AG08396 (cell line): ENCODE measurements at regions not wholly inside any gene's neighbourhood (a gene's known extent, or its start where the extent isn't known, plus 50 kb on each side); places are given as distances from the start of the nearest gene placed in this dataset.
"Not testable (repeated sequence)": the region's sequence is repeated elsewhere in the genome, so short reads cannot be mapped to it uniquely, and the experiment has no call there.

Source experiments
- DNase-seq: peaks from one replicate; pipeline ENCODE4 v3.0.0; 2012; ENCODE audit warnings: low spot score, mixed read lengths

DNA sequence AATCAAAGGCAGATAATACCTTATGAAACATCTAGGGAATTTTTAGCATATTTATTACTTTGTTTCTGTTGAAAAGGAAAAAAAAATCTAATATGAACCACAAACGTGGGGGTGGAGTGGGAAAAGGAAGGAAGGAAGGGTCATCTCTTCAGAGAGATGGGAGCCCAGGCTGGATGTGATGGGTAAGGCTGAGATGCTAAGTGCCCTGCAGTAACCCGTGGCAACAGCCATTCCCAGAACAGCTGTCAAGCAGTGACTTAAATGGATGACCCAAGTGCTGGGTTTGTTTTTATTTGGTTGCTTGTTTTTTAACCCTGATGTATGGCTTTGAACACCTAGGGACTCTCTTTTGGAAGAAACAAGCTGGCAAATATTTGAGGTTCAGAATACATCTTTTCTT lies 50.7 kb upstream of the KLF7 start:
- no peak for DNase-seq

DNA sequence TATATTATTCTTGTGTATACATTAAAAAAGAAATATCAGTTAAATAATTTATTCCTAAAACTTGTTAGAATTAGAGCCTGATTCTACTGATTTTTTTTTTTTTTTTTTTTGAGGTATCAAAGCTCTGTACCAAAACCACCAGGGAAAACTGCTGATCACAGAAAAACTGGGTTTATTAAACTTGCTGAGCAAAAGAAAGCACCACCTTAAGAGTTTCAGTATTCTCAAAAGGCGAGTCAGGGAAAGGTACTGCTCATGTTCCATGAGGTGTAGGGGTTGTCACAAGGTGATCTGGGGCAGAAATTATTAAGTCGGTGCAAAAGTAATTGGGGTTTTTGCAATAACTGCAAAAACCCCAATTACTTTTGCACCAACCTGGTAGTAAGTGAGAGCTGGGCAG lies 51.7 kb upstream of the KLF7 start:
- DNase-seq, result no peak

DNA sequence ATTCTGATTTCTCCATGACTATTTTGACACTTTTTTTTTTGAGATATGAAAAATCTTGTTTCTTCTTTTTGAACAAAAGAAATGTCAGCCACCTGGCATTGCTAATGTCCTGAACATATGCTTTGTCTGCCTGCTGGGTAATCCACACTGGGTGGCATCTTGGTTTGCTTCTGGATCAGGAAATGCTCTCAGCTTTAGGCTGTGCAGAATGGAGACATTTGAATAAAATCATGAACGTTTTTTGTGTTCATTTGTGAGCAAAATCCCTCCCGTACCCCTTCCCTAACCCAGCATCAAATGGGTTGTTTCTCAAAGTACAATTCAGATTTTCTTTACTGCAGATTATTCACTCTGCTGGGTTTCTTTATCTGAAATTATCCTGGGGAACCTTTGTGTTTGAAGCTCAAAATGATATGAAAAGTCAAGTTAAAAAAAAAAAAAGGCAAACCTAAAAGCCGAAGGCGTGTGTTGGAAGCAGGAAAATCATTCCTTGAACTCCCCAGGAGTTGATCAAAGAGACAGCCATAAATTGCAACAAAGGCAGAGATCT lies 53.4 kb upstream of the KLF7 start:
- no peak for DNase-seq

DNA sequence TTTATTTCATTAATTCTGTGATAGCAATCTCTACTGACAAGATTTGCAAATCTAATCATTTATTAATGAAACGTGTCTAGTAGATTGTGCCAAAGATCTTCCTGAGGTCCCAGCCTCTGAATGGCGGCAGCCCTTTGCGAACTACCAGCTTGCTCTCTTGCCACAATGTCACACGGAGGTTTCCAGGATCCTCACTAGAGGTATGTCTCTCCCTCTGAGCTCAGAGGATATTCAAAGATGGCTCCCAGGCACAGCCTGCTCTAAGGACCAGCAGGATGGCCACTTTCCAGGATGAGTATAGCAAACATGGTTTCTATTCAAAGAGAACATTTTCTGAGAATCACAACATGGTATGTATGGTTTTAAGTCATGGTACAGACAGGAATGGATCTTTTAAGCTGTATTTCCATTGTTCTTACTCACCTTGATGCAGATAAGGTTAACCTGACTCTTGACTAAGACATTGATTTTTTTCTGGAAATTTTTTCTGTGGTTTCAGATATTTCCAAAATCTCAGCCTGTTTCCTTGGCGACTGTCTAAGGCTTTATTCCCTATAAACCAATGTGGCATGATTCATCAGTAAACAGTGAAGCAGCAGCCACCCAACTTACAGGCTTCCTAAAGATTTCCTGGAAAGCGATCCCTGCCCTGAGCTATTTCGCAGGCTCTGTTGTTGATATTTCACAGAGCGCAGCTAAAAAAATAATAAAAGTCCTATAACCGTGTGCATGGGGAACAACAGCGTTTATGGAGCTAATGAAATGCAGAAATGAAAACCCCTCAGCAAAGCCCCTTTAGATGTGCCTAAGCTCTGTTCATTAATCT lies 54.1 kb upstream of the KLF7 start:
- DNase-seq, result peak; percentile 38

GRCh38 chr2:207221731-207222130 lies 56.0 kb upstream of the KLF7 start:
- no peak for DNase-seq

GRCh38 chr2:207223051-207223450 lies 57.3 kb upstream of the KLF7 start:
- peak; percentile 18 for DNase-seq

DNA sequence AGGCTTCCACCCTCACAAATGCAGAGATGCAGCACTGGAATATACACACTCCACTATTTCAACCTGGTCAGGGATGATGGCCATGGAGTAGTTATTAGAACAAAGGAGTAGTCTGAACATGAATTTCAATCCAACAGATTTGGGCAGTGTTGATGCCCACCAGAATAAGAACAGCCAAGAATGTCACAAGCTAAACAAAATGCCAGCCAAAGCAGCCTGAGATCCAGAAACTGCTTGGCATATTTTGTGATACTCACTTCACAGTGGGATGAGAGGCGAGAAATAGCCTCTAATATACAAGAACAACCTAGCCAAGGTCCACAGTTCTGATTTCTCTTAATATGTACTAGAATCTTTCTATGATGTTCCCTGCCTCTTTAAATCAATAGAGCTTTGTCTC lies 58.6 kb upstream of the KLF7 start:
- DNase-seq, result no peak

GRCh38 chr2:207224791-207225482 lies 59.2 kb upstream of the KLF7 start:
- no peak for DNase-seq

- DNase-seq, result no peak
These were observed 60.0 kb upstream of the KLF7 start for GRCh38 chr2:207225773-207226172.

DNA sequence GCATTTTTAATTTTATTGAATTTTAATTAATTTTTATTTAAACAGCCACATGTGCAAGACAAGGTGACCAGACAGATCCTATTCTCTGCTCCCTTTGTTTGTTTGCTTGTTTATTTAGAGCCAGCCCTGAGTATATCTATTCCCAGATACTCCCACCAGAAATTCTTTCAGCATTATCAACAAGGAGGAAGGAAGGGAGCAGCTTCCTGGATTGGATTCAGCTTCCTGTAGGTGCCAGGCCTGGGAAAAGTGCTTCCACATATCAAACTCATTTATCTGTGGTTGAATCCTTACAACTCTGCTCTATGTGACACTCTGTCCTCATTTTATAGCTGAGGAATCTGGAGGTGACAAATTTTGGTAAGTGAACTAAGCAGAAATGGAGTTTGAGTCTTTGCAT lies 60.5 kb upstream of the KLF7 start:
- DNase-seq, result no peak

DNA sequence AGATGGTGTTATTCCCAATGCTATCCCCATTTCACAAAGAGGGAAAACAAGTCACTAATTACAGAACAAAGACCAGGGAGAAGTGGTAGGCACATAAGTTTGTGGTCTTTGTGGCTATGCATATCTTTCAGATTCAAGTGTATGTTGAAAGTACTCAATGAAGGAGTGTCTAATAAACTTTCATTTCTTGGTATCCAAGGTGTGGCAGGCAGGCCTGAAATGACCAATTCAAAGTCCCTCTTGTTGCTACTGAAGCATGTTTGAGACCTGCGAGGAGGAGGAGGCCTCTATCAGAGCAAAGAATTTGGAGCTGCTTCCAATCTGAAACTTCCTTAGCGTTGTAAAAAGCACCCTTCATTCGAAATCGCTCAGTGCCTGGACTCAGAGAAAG lies 60.9 kb upstream of the KLF7 start:
- DNase-seq, result no peak

GRCh38 chr2:207227062-207227748 lies 61.5 kb upstream of the KLF7 start:
- DNase-seq, result peak; percentile 13

GRCh38 chr2:207227749-207228145 lies 62.0 kb upstream of the KLF7 start:
- no peak for DNase-seq

DNA sequence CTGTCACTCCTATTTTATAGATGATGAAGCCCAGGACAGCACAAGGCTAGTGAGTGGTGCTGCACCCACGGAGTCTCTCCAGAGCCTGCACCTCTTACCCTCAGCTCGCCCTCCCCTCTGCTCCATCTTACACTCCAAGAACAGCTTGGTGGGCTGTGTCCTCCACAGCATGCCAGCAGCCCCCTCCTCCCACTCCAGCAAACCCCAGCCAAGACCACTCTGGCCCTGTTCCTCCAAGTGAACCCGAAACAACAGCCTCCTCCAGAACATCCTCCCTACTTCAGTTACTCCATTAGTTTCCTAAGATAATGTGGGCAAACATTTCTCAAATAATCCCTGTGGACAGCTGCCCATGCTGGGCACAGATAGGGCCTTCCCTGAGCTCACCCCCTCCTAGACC lies 62.7 kb upstream of the KLF7 start:
- DNase-seq, result no peak

DNA sequence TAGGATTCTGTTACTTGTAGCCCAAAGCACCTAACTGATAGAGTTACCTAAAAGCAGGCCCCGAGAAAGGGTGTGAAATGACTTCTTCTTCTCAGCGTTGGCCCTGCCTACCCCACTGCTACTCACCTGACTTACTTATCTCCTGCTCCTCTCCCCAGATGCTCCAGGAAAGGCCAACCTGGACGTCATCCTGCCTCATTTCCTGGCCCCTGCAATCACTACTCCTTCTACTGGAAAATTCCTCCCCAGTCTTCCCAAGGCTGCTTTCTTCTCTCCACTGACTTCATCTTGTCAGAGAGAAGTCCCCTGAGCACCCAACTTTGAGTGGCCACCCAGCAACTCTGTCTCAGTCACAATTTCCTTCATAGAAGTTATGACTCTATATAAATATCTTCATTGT lies 63.4 kb upstream of the KLF7 start:
- no peak for DNase-seq

DNA sequence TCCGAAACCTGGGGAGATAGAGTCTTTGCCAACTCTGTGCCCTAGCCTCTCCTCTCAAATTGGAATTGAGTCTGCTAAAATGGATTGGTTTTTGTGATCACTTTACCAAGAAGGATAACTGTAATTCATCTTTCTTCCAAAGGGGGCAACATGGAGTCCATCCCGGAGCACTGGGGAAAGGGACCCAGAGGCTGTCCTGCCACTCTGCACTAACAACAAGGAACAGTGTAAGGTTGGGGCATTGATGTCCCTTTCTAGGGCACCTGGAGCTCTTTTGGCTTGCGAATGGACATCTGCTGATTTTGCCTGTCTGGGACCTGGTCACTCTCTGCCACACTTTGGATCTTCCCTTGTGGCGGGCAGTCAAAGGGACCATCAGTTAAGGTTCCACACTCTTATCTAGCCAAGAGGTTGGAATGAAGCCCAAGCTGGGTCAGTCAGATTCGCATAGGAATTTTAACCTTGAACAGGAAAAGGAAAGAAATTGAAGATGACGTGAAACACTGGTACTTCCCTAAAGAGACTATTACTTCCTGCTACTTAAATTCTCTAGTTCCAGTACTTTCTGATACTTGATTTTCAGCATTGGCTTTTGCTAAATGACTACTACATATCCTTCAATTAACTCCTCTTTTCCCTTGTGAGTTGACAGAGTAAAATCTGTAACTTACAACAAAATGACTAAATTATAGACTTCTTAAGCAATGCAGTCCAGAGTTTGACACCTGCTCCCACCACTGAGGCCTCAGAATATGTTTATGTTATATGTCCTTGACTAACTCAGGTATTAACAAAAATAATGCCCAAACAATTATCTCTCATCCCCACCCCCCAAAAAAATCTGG lies 64.7 kb upstream of the KLF7 start:
- no peak for DNase-seq

- DNase-seq, result no peak
These were observed 65.5 kb upstream of the KLF7 start for GRCh38 chr2:207231106-207231865.

DNA sequence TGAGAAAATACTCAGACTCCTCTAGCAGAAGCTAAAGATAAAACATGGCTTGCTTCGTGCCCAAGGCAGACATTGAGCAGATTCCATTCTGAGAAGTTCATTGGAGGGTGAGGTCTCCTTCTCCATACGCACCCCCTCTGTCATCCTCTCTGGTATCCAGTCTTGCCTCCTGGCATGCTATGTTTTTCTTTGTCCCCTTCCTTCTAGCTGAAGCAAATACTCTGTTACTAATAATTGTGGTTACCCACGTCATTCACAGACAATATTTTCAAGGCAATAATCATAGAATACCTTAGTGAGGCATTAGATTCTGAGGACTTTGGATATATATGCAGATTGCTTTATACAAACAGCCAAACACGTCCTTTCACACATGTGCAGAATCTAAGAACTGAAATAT lies 66.2 kb upstream of the KLF7 start:
- peak; percentile 27 for DNase-seq

DNA sequence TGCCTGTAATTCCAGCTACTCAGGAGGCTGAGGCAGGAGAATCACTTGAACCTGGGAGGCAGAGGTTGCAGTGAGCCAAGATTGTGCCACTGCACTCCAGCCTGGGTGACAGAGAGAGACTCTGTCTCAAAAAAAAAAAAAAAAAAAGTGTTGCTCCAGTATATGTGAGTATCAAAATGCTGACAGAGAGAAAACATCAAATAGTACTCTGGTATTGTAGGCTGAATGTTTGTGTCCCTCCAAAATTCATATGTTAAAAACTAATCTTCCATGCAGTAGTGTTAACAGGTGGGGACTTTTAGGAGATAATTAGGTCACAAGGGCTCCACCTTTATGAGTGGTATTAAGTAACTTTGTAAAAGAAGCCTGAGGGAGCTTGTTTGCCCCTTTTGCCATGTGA lies 67.4 kb upstream of the KLF7 start:
- DNase-seq, result not testable (repeated sequence)

- no peak for DNase-seq
These were observed 68.0 kb upstream of the KLF7 start for GRCh38 chr2:207233731-207234130.

GRCh38 chr2:207235621-207236020 lies 69.9 kb upstream of the KLF7 start:
- DNase-seq, result no peak
